Heart left ventricle (tissue), 16 donors: ENCODE measurements at regions not wholly inside any gene's neighbourhood (a gene's known extent, or its start where the extent isn't known, plus 50 kb on each side); places are given as distances from the start of the nearest gene placed in this dataset.

Experiments
- ATAC-seq, 4 donors: fragments of 200-7000 bp; cut with Tn5 transposase; one replicate each; pipeline ENCODE4 v1.9.1; 2020 to 2022; ENCODE audit warnings: moderate library complexity in 4 of 4, mild to moderate bottlenecking in 3 of 4, moderate number of reproducible peaks in 1 of 4
- DNase-seq, 5 donors: peaks; one replicate each; pipeline ENCODE4 v3.0.0-alpha.2; 2020
- H3K27ac ChIP-seq, 12 donors: fragments of 200-600 bp; sonication (generic) in 4 of 12; one replicate each; pipeline versions ENCODE4 v1.5.0 to v1.8.0; 2016 to 2022; ENCODE audit warnings: mild to moderate bottlenecking in 2 of 12
- H3K27me3 ChIP-seq, 9 donors: fragments of 200-600 bp; sonication (generic) in 2 of 9; one replicate each; pipeline versions ENCODE4 v1.5.1 to v1.8.0; 2016 to 2022; ENCODE audit warnings: mild to moderate bottlenecking in 3 of 9
- H3K36me3 ChIP-seq, 9 donors: fragments of 200-600 bp; sonication (generic) in 2 of 9; one replicate each; pipeline versions ENCODE4 v1.5.0 to v1.8.0; 2018 to 2022; ENCODE audit warnings: mild to moderate bottlenecking in 2 of 9
- H3K4me1 ChIP-seq, 12 donors: fragments of 200-600 bp; sonication (generic) in 4 of 12; one replicate each; pipeline versions ENCODE4 v1.5.0 to v1.8.0; 2016 to 2022; ENCODE audit warnings: mild to moderate bottlenecking in 3 of 12
- H3K4me3 ChIP-seq, 12 donors: fragments of 200-600 bp; sonication (generic) in 4 of 12; one replicate each; pipeline versions ENCODE4 v1.5.0 to v1.8.0; 2017 to 2022; ENCODE audit warnings: mild to moderate bottlenecking in 9 of 12, moderate library complexity in 4 of 12
- H3K9me3 ChIP-seq, 12 donors: fragments of 200-600 bp; sonication (generic) in 4 of 12; one replicate each; pipeline versions ENCODE4 v1.5.0 to v1.8.0; 2016 to 2022; ENCODE audit warnings: mild to moderate bottlenecking in 1 of 12
- CTCF ChIP-seq, 12 donors: fragments of 200-600 bp; sonication (generic) in 4 of 12; IDR thresholded peaks; one replicate each; pipeline versions ENCODE4 v1.5.0 to v1.8.0; 2018 to 2022; ENCODE audit warnings: antibody characterized with exemption in 12 of 12, mild to moderate bottlenecking in 5 of 12
- POLR2A ChIP-seq, 2 donors: fragments of 450-650 bp; IDR thresholded peaks; one replicate each; pipeline ENCODE4 v1.6.1; 2017; ENCODE audit warnings: antibody characterized with exemption in 2 of 2, mild to moderate bottlenecking in 2 of 2, moderate library complexity in 2 of 2
- WGBS, 4 donors: extraction: QIAGEN DNeasy Blood & Tissue Kit in 2 of 4; methylation state at CpG; one replicate each; pipeline versions ENCODE4 v1.1.5 to v1.1.7; 2013 to 2018; 5-methylcytosine and 5-hydroxymethylcytosine counted together
- intact Hi-C, 10 donors: fragments of 100-400 bp; cut with DNase I; formaldehyde crosslinking; loops; one replicate each; pipeline versions ENCODE4 v1.11.1 to v1.14.2; 2022
- donor health status: ischemic (EF 13 %, LVEDD 7.1; RV severe dilation, severe dysfunction).
- donor health status: healthy with polysubstance abuse.
- donor health status: DM: no; HTN: yes; CAD: no.
- donor health status: DM: no; HTN: no; CAD: no.
- donor health status: ischemic (EF 25% LVEDD 6.9; RV normal size, moderate dysfunction).
- donor health status: ischemic (EF 25% LVEDD 5.7; RV mildly dilated, moderate dysfunction).
- donor health status: healthy.
- donor health status: DM: yes; HTN: yes; CAD: no.
- donor health status: ischemic (EF 35%, LVEDD 5.7; RV mildly dilated, moderate dysfunction).
- donor health status: nonischemic (EF 11% LVEDD 7.7; RV severe dilation, severe dysfunction).
- donor health status: DM: yes; HTN: yes; CAD: no.
- donor health status: PGD.
- donor health status: ischemic (EF 29% LVEDD 5.4; RV normal size, mild dysfunction).
- donor health status: nonischemic (EF 23%, LVEDD 6.1; RV moderate dilation, normal function).

- Histone ChIP-seq H3K4me3 (no peak overlapping the region), H3K4me1 (peaks cover 0 to 10% (median 0%) of the 10 kb centered on the region in 12 donors), H3K27ac (no peak overlapping the region), H3K36me3 (no peaks in the 10 kb centered on the region), H3K9me3 (no peaks in the 10 kb centered on the region), H3K27me3 (no peaks in the 10 kb centered on the region)
- WGBS, 4 donors, result 48 to 71% (median 62%) methylated on average over 1 of the region's 1 CpG
- DNase-seq (no peak), ATAC-seq (no peak)
- intact Hi-C loops, result no loop called here
- TF ChIP-seq CTCF (IDR thresholded peaks at IDR 0.05) (no peak), POLR2A (IDR thresholded peaks at IDR 0.05) (no peak)
Observed at GRCh38 chr16:56116577-56116964, 74.7 kb upstream of the GNAO1 start.

- Histone ChIP-seq H3K36me3 (no peaks in the 10 kb centered on the region), H3K27me3 (no peaks in the 10 kb centered on the region), H3K27ac (no peak overlapping the region), H3K9me3 (no peaks in the 10 kb centered on the region), H3K4me3 (no peak overlapping the region), H3K4me1 (peaks cover 0 to 10% (median 0%) of the 10 kb centered on the region in 12 donors)
- TF ChIP-seq CTCF (IDR thresholded peaks at IDR 0.05) (no peak), POLR2A (IDR thresholded peaks at IDR 0.05) (no peak)
- ATAC-seq (peak in 2 of 4 donors; percentile 24 to 47), DNase-seq (no peak)
- intact Hi-C loops, result no loop called here
- WGBS, 4 donors, result 50 to 53% (median 50%) methylated on average over 6 of the region's 6 CpGs
Observed at GRCh38 chr16:56115817-56116576, 75.3 kb upstream of the GNAO1 start.

GRCh38 chr16:56113223-56113622, 78.1 kb upstream of the GNAO1 start:
- no peaks in the 10 kb centered on the region for H3K27me3 ChIP-seq
- TF ChIP-seq POLR2A (IDR thresholded peaks at IDR 0.05) (no peak), CTCF (IDR thresholded peaks at IDR 0.05) (no peak)
- ATAC-seq, result no peak
- no peaks in the 10 kb centered on the region for H3K36me3 ChIP-seq
- no peaks in the 10 kb centered on the region for H3K9me3 ChIP-seq
- no peak overlapping the region for H3K27ac ChIP-seq
- intact Hi-C loops, result no loop called here
- H3K4me1 ChIP-seq, result peaks cover 0 to 12% (median 0%) of the 10 kb centered on the region in 12 donors
- no peak for DNase-seq
- no peak overlapping the region for H3K4me3 ChIP-seq
- WGBS, 4 donors, result 30 to 46% (median 38%) methylated on average over 2 of the region's 2 CpGs

- 42 to 57% (median 45%) methylated on average over 5 of the region's 5 CpGs for WGBS, 4 donors
- DNase-seq, result no peak
- H3K4me3 ChIP-seq, result no peak overlapping the region
- H3K27ac ChIP-seq, result peak overlapping the region in 1 of 12 donors; percentile 5
- H3K27me3 ChIP-seq, result no peaks in the 10 kb centered on the region
- ATAC-seq, result peak in 1 of 4 donors; percentile 70
- TF ChIP-seq POLR2A (IDR thresholded peaks at IDR 0.05) (no peak), CTCF (IDR thresholded peaks at IDR 0.05) (no peak)
- intact Hi-C loops, result no loop called here
- H3K36me3 ChIP-seq, result no peaks in the 10 kb centered on the region
- peaks cover 0 to 20% (median 0%) of the 10 kb centered on the region in 12 donors for H3K4me1 ChIP-seq
- H3K9me3 ChIP-seq, result no peaks in the 10 kb centered on the region
Observed at GRCh38 chr16:56111100-56111499, 80.2 kb upstream of the GNAO1 start.
